ENCODE measurements at regions not wholly inside any gene's neighbourhood (a gene's known extent, or its start where the extent isn't known, plus 50 kb on each side); places are given as distances from the start of the nearest gene placed in this dataset.

- Mint-ChIP-seq H3K9me3 (no peaks in the 10 kb centered on the region), H3K4me3 (no peak overlapping the region), H3K27me3 (peaks cover 9% of the 10 kb centered on the region), H3K36me3 (no peaks in the 10 kb centered on the region), H3K4me1 (ENCODE audit: unreplicated experiment) (peaks cover 17% of the 10 kb centered on the region), H3K27ac (no peak overlapping the region)
- TF ChIP-seq, protein P1, sequence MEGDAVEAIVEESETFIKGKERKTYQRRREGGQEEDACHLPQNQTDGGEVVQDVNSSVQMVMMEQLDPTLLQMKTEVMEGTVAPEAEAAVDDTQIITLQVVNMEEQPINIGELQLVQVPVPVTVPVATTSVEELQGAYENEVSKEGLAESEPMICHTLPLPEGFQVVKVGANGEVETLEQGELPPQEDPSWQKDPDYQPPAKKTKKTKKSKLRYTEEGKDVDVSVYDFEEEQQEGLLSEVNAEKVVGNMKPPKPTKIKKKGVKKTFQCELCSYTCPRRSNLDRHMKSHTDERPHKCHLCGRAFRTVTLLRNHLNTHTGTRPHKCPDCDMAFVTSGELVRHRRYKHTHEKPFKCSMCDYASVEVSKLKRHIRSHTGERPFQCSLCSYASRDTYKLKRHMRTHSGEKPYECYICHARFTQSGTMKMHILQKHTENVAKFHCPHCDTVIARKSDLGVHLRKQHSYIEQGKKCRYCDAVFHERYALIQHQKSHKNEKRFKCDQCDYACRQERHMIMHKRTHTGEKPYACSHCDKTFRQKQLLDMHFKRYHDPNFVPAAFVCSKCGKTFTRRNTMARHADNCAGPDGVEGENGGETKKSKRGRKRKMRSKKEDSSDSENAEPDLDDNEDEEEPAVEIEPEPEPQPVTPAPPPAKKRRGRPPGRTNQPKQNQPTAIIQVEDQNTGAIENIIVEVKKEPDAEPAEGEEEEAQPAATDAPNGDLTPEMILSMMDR (conservative IDR thresholded peaks at IDR 0.05) = no peak
- DNase-seq (ENCODE audit: extremely low spot score, unreplicated experiment) = no peak
Observed at GRCh38 chr1:177343445-177343844, 172.7 kb downstream of the BRINP2 start.

DNA sequence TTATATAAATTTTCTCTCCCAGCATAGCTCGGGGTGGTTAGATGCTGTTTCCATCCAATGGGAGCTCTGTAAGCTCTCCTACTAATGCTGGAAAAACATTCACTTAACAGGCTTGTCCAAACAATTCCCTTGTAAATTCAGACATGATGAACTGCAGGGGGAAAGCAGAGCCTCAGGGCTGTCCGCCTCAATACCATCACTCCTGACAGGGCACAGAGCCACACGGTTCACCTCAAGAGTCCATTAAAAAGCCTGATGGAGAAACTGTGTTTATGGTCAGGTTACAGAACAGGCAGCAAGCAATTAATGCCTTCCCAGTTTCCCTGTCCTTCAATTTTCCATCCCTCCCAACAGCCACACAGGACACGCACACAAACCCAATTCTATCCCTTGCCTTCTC lies 171.0 kb downstream of the BRINP2 start:
- no peak overlapping the region for H3K4me3 Mint-ChIP-seq
- peaks cover 12% of the 10 kb centered on the region for H3K27me3 Mint-ChIP-seq
- no peak for DNase-seq (ENCODE audit: extremely low spot score, unreplicated experiment)
- peaks cover 17% of the 10 kb centered on the region for H3K4me1 Mint-ChIP-seq (ENCODE audit: unreplicated experiment)
- H3K9me3 Mint-ChIP-seq = no peaks in the 10 kb centered on the region
- no peak overlapping the region for H3K27ac Mint-ChIP-seq
- H3K36me3 Mint-ChIP-seq = no peaks in the 10 kb centered on the region
- TF ChIP-seq, protein P1 (conservative IDR thresholded peaks at IDR 0.05) = no peak

DNA sequence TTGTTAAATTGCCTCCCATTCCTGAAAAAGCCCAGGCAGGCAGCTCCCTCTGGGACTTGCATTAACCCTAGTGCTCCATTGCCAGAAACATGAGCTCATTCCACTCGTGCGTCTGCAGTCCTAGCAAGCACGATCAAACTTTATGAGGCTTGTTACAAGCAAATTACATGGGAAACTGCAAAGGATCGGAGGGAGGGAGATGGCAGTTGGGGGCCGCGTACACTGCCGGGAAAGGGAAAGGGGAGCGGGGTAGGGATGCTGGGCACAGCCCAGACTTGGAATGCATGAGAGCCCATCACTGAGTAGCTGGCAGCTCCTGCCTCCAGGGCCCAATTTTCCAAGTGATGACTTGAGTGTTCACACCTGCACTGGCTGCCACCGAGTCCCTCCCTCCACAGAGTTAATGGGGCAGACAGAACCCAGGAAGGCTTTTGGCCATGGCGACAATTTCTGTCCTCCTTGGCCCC lies 169.9 kb downstream of the BRINP2 start:
- peaks cover 12% of the 10 kb centered on the region for H3K27me3 Mint-ChIP-seq
- peaks cover 17% of the 10 kb centered on the region for H3K4me1 Mint-ChIP-seq (ENCODE audit: unreplicated experiment)
- H3K36me3 Mint-ChIP-seq = no peaks in the 10 kb centered on the region
- TF ChIP-seq, protein P1 (conservative IDR thresholded peaks at IDR 0.05) = no peak
- H3K27ac Mint-ChIP-seq = no peak overlapping the region
- no peaks in the 10 kb centered on the region for H3K9me3 Mint-ChIP-seq
- DNase-seq (ENCODE audit: extremely low spot score, unreplicated experiment) = no peak
- no peak overlapping the region for H3K4me3 Mint-ChIP-seq

GRCh38 chr1:177338376-177338775 lies 167.6 kb downstream of the BRINP2 start:
- peaks cover 14% of the 10 kb centered on the region for H3K27me3 Mint-ChIP-seq
- peaks cover 21% of the 10 kb centered on the region for H3K4me1 Mint-ChIP-seq (ENCODE audit: unreplicated experiment)
- H3K4me3 Mint-ChIP-seq = no peak overlapping the region
- H3K9me3 Mint-ChIP-seq = no peaks in the 10 kb centered on the region
- TF ChIP-seq, protein P1 (conservative IDR thresholded peaks at IDR 0.05) = no peak
- no peak for DNase-seq (ENCODE audit: extremely low spot score, unreplicated experiment)
- H3K27ac Mint-ChIP-seq = no peak overlapping the region
- H3K36me3 Mint-ChIP-seq = no peaks in the 10 kb centered on the region

DNA sequence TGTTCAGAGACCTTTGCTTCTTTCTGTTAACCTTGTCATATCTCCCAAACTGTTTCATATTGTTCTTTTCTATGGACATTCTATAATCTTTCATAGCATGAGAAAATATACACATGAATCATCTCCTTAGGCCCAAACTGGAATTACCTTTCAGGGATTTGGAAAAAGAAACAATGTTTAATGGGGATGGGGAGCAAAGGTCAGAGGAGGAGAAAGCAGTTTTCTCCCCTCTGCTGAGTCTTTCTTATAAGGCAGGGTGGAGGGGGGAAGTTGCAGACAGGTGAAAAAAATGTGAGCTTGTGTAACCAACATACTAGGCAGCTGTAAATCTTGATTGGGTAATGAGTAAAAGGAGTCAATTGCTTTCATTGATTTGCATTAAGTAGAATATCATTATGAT lies 164.1 kb downstream of the BRINP2 start:
- Mint-ChIP-seq H3K9me3 (no peaks in the 10 kb centered on the region), H3K4me1 (ENCODE audit: unreplicated experiment) (peaks cover 4% of the 10 kb centered on the region), H3K36me3 (no peaks in the 10 kb centered on the region), H3K27me3 (peaks cover 5% of the 10 kb centered on the region), H3K4me3 (no peak overlapping the region), H3K27ac (no peak overlapping the region)
- TF ChIP-seq, protein P1 (conservative IDR thresholded peaks at IDR 0.05) = no peak
- DNase-seq (ENCODE audit: extremely low spot score, unreplicated experiment) = no peak
